HG03196 (cell line): ENCODE measurements at regions not wholly inside any gene's neighbourhood (a gene's known extent, or its start where the extent isn't known, plus 50 kb on each side); places are given as distances from the start of the nearest gene placed in this dataset.

Source experiments
- ATAC-seq: cut with Tn5 transposase; IDR thresholded peaks from one replicate; pipeline ENCODE4 v1.9.1; 2021; ENCODE audit not compliant: unreplicated experiment

DNA sequence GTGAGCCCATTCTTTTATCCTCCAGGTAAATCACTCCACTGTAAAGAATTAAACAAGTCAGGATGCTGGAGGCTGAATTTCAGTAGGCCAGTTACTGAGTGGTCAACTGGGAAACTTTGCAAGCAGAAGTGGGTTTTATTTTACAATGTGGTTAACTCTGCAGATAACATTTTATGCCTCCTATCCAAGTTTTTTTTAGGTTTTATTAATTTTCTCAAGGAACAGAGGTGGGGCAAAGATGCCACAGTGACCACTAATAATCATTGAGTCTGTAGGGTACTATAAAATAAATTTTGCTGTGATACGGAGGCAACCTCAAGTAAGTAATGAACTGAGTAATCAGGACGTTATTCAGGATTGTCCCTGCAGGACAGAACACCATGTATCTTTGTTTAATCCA is 599.9 kb downstream of the METTL15 start:
- ATAC-seq, result no peak

DNA sequence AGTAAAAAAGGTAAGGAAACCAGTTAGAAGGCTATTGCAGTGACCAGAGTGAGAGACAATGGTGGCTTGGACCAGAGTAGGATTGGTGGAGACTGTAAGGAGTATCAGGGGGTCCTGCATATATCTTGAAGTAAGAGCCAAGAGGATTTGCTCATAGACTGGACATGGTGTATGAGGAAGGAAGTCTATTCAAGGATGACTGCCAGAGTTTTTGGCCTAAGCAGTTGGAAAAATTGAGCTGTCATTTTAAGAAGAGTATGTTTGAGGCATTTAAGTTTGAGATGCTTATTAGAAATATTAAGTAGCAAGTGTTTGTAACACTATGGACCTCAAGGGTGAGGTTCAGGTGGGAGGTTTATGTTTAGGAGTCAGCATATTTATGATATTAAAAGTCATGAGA is 596.6 kb downstream of the METTL15 start:
- ATAC-seq, result no peak

DNA sequence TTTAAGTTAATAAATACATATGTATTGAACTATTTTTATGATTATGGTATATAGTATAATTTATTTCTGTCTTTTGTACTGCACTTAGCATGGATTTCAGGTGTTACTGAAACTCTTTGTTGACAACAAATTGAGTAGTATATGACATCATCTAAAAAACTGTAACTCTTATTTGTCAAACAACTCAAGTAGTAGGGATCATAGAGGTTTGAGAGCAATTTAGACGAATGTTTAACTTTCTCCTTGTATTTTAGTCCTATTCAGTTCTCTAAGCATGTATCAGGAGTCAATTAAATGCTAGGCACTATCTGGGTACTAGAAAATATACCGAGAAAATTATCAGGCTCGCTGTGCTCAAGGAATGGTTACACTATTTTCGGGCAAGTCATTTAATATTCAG is 595.2 kb downstream of the METTL15 start:
- no peak for ATAC-seq

DNA sequence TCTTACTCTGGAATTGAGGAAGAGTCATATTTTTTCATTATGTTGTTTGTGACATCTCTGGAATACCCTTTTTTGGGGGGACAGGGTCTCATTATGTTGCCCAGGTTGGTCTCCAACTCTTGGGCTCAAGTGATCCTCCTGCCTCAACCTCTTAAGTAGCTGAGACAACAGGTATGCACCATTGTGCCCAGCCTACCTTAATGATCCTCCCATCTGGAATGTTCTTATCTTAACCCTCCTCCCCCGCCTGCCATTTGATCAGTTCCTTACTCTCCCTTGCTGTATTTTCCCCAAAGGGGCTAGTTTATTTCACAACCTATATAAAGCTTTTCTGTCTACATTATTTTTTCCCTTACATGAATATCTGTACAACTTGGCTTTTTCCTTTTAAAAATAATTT is 594.7 kb downstream of the METTL15 start:
- ATAC-seq, result no peak

DNA sequence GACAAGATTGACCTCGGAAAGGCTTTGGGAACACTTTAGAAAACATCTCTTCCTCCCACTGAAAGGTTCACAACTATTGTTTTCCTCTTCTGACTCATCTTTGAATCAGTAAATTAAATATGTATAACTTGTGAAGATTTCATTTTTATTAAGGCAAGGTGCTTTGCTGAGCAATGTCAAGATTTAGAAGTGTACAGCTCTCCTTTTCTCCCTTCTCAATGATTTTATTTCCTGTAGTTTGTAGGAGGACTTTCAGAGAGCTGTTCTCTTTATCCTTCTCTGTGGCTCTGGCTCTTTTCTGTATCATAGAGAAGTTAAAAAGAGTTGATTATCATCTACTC is 594.2 kb downstream of the METTL15 start:
- no peak for ATAC-seq

DNA sequence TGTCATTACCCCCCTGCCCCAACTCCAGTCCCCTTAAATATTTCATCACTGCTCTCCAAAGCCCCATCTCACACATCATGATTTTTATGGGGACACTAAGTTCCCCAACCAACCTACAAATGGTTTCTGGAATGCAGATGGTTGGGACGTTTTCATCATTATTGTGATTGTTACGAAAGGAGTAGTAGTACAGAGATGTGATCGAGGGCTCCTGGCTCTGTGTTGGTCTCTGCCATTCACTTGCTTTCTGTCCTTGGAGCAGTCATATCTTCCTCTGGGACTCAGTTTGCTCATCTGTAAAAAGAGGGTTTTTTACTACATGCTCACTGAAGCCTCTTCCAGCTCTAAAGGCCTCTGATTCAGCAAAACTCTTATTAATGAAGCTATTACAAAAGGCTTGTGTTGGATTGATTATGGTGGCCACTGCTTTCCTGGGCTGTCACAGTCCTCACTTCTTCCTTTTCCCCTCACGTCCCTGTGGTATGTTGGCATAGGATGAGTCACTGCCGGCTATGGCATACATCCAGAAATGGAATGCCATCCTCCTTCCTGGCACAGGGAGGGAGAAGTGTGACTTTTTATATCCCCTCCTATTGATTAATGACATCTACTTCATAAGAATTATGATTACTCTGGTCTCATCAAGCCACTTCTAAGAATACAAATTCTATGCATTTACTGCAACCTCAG is 593.7 kb downstream of the METTL15 start:
- ATAC-seq, result no peak

DNA sequence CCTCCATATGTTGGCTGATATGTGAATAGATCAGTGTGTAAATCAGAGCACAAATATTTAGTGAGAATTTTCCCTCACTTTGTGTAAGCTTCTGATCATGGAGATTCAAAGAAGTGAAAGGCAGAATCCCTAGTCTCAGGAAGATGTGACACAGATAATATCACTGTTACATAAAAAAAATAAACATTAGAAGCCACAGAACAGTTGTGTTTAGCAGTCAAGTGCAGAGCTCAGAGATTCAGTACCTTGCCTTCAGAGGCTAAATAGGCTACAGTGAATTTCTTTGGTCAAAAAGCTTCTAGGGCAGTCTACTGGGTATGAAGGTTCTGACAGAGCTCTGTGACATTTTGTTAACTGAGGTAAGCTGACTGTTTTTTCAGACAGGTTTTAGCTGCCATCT is 591.5 kb downstream of the METTL15 start:
- no peak for ATAC-seq

DNA sequence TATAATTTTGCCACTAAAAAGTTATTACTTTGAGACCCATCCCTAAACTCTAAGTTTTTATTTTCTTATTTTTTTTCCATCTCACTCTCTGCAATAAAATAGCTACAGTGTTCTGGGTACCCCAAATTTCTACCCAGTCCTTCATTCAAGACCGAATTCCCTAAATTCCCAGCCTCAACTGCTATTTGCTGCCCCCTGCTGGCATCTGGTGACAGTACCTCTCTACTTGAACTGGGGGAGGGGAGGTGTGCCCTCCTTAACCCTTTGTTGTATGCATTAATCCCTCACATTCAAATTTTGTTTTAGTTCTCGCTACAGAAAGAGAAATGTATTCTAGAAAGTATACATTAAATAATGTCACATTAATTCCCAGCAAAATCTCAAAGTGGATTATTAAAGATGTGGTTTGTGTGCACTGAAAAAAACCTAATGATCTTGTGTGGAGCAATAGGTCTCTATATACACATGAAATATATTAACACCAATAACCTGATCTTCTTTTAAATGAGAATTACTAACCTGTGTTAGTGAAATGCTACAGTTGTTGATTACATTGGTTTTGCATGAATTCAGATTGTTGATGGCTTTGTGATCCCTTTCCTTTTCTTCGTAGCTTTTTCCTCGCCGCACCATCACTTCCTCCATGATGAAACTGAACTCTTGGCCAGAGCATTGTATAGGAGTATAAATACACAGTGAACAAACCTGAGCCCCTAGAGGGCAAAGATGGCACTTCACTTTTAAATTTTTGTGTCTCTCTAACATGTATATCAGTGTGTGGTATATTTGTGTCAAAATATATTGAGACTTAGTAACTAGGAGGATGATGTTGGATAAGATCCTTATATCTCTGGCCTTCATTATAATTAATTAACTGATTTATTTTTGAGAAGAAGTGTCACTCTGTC is 590.0 kb downstream of the METTL15 start:
- ATAC-seq, result no peak

DNA sequence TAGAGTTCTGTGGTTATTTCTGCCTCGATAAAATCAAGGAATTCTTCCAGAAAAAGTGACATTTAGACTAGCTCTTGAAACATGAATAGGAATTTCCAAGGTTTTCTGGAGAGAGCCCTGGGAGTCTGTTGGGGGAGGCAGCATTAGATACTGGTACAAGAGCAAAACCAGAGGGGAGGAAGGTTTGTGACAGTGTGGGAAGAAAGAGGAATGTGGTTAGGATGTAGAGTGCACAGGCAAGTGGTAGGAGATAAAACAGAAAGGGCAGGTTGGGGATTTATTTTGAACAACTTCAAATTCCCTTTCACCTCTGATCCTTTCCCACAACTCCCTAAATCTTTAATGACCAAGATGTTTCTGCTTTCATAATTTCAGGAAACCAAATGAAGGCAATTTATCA is 588.4 kb downstream of the METTL15 start:
- ATAC-seq, result no peak

DNA sequence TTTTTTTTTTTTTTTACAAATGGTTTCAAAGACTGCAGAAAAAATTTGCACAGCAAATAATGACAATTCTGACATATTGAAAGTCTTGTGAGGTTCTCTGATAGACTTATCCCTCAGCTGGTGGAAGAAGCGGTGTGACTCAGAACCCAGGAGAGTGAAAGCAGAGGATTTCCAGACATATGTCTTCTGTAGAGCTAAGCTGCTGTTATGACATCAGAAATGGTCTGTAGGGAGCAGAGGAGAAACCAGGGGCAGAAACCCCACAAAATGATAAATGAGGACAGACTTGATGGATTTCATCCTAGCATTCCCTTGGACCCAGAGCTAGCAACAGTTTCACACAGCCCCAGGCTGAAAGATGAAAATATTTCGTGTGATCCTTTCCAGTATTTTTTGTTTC is 582.6 kb downstream of the METTL15 start:
- no peak for ATAC-seq

DNA sequence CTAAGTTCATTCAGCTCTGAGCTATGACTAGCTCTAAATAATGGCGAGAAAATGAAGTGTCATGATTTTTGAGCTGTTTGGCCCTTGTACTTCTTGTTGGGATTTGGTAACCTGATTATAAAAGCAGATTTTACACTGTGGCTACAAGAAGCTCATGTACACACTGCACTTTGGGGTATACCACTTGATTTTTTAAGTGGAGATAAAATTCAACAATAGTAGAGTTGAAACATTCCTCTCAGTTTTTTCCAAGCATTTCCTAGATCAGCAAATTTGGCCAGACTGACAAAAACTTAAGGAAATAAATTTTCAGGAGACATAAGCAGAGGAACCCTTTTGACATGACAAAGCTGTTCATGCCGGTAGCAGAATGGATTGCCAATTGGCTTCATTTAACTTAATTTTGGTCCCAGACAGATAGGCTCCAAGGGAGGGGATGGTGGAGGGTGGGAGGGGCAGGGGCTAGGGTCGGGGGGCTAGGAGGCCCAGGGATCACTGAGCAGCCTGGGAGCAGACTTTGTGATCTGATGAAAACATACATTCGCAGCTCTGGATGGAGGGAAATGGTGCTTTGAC is 575.9 kb downstream of the METTL15 start:
- no peak for ATAC-seq

DNA sequence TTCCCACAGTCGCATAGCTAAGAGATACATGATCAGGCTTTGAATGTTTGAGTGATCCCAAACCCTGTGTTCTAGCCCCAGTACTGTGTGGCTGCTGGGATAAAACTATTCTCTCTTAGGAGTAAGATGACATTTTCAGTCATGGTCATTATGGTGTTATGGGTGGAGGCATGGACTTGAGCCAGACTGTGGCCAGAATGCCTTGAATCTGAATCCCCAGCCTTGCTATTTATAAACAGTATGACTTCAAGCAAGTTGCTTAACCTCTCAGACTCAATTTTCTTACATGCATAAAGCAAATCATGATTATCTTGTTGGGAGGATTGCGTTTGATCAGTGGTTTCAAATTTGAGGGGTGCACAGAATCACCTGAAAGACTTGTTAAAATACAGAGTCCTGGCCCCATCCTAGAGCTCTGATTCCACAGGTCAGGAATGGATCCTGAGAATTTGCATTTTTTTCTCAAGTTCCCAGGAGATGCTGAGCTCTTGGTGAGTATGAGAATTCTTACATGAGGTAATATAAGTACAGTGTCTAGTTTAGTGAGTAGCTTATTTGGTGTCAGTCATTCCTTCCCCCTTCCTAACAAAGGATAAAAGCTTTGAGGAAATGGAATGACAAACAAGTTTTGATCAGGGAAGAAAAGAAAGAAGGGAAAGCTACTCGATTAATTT is 571.7 kb downstream of the METTL15 start:
- ATAC-seq, result no peak

DNA sequence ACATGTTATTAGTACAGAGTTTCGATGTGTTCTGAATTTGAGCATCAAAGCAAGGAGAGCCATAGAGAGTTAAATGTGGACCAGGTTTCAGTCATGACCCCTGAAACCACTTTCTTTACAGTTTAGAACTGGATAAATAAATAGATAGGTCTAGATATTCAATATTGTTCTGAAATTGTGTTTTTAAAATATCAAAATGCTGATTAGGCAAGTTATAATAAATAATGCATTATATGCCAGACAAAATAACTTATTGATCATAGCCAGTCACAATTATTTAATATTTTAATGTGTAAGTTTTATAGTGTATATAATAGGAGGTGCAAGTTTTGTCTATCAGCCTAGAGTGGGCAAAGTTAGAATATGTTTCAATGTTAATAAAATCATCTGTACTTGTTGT is 569.5 kb downstream of the METTL15 start:
- no peak for ATAC-seq

DNA sequence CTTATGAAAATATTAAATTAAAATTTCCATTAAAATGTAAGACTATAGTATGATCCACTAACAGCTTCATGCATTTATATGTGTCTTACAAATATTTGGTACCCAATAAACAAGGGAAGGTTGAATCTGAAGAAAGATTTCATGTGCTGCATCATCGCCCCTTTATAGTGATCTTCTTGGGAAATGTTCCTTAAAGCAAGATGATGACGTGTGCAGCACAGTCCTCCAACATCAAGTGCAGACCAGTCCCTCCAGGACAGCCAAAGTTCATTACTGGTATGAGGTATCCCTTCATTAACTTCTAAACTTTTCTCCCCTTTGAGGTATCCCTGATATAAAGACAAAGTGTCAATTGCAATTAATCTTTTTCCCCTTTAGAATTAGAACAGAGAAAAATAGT is 567.0 kb downstream of the METTL15 start:
- no peak for ATAC-seq

DNA sequence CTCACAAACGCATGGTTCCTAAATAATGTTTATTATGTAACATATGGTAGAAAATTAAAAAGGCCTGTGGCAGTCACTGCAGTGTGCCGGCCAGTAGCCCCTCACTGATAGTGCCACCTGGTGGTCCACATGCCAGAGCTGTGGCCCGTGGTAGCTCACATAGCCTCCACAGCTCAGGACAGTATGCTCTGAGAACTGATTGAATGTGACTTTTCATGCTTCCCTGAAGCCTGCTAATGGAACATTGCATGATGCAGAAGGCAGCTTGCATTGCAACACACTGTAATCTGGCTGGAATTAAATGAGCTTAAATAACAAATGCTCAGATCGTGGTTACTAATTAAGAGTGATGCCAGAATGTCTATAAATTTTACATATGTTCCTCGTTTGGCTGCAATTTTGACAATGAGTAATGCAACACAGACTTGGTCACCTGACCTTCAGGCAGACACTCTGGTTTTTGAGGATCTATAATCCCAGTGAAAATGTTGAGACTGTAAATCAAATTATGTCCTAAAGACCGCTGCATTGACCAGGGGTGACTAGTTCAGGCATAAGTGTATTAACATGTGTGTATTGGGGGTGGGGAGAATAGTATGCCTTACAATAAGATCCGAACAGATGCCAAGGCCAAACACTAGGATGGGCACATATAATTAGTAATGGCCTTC is 566.4 kb downstream of the METTL15 start:
- ATAC-seq, result no peak

DNA sequence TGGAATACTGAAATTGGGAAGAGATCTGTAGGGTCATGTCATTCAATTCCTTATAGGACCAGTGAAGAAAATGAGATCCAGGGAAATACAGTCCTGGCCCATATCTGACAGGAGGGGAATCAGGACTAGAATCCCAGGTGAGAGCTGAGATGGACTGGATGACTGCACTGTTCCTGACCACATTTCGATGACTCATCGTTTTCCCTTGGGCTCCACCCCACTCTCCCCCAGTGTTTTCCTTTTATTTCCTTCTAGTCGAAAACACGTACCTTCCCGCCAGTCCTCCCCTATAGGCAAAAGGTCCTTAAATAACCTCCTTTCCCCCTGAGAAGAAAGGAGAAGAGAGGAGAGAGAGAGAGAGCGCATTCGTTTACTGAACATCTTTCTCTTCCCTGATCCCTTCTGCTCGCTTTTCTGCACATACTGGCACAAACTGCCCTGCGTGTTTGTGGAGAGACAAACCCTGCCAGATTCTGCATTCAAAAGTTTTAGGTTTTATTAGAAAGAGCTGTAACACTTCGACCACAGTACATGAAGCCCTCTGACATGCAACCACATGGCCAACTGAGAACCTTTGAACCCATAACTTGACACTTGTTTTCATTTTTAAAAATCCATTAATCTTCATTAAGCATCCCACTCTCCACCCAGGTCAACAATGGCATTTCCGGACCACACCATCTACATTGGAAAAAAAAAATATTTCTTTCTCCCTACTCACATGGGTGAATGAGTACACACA is 565.7 kb downstream of the METTL15 start:
- no peak for ATAC-seq

DNA sequence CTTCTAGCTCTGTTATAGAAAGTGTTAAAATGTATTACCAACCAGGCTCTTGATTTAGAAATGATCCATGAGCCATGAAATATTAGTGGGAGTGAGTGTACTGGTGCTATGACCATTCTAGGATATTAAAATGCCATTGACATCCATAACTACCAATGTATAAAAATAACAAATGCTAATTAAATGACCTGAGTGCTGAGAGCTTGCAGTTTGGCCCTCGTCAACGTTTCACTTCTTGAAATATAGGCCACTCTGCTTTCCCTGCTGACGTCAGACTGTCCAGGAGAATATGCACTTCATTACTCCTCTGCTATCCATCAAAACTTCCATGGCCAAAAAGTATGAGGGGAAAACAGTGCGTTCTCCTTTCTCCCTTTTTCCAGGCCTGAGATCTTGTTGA is 563.1 kb downstream of the METTL15 start:
- no peak for ATAC-seq

DNA sequence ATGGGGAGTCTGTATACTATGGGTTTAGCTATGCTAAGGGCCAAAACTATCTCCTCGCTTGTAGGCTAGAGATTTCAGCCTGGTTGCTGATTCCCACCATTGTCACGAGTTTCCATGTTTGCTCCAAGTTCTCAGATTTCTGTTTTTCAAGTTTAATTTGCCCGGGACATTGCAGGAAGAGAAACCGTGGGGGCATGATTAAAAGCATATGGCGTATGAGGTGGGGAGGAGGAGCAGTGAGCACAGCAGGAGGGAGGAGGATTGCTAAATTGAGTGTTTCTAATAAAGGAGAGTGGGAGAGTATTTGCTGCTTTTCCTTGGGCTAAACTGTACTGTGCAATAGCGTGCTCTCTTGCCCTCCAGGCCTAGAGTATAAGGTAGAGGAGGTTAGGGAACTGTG is 558.4 kb downstream of the METTL15 start:
- ATAC-seq, result no peak

DNA sequence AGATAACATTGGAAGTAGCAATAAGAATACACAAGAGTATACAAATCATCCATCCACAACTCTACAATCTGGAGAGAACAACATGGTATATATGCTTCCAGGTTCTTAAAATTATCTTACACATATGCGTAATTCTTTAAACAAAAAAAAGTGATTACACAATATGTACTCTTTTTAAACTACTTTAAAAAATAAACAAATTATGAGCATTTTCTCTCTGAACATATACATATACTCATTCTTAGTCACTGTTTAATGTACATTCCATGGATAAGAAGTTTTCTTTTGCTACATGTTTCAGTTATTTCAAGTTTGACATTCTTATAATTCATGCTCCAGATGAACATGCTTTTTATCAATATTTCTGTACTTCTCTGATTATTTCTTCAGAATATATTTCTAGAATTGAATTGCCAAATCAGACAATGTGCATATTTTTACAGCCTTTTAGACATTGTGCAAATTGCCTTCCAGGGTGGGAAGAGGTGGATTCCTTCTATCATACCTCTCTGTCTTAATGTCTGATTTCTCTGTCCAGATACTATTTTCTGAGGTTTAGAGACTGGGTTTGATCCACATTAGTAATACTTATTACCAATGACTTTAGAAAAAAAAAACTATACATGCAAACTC is 551.6 kb downstream of the METTL15 start:
- ATAC-seq, result no peak
